Nephron (organoid): ENCODE measurements at regions not wholly inside any gene's neighbourhood (a gene's known extent, or its start where the extent isn't known, plus 50 kb on each side); places are given as distances from the start of the nearest gene placed in this dataset.
A peak's percentile ranks its signal among the peaks of the same experiment; 100 is the strongest.

Experiments
- H3K27ac Mint-ChIP-seq, 3 experiments: 2 replicates each; pipeline ENCODE4 v1.8.0; 2020; ENCODE audit warnings: mixed read lengths in 3 of 3, mild to moderate bottlenecking in 2 of 3, moderate library complexity in 1 of 3
- H3K27me3 Mint-ChIP-seq: 2 replicates; pipeline ENCODE4 v1.8.0; 2021; ENCODE audit warnings: low read depth, mild to moderate bottlenecking, moderate library complexity, mixed read lengths
- H3K36me3 Mint-ChIP-seq: 2 replicates; pipeline ENCODE4 v1.8.0; 2020; ENCODE audit warnings: low read depth, mixed read lengths
- H3K4me1 Mint-ChIP-seq: 2 replicates; pipeline ENCODE4 v1.8.0; 2020; ENCODE audit warnings: mixed read lengths
- H3K4me3 Mint-ChIP-seq, 3 experiments: 2 replicates each; pipeline ENCODE4 v1.8.0; 2020; ENCODE audit warnings: mild to moderate bottlenecking in 3 of 3, mixed read lengths in 3 of 3, moderate library complexity in 2 of 3
- H3K9me3 Mint-ChIP-seq: 2 replicates; pipeline ENCODE4 v1.8.0; 2020; ENCODE audit warnings: mixed read lengths
- CTCF ChIP-seq, 3 experiments: fragments of 200-600 bp; sonication (generic); IDR thresholded peaks; one replicate each; pipeline ENCODE4 v1.5.0; 2021; ENCODE audit warnings: antibody characterized with exemption in 3 of 3; ENCODE audit not compliant: unreplicated experiment in 3 of 3

- peaks cover 50% of the 10 kb centered on the region for H3K4me1 Mint-ChIP-seq
- no peak overlapping the region for H3K4me3 Mint-ChIP-seq
- H3K36me3 Mint-ChIP-seq: peaks cover 3% of the 10 kb centered on the region
- peak overlapping the region in 2 of 3 experiments; percentile 14 to 31 for H3K27ac Mint-ChIP-seq
- TF ChIP-seq CTCF (IDR thresholded peaks at IDR 0.05; ENCODE audit: unreplicated experiment in 3 of 3): no peak
- peaks cover 17% of the 10 kb centered on the region for H3K27me3 Mint-ChIP-seq
- peaks cover 5% of the 10 kb centered on the region for H3K9me3 Mint-ChIP-seq
Measured at GRCh38 chr20:48153523-48153922, 368.2 kb upstream of the SULF2 start.

- Mint-ChIP-seq H3K36me3 (peaks cover 3% of the 10 kb centered on the region), H3K9me3 (peaks cover 5% of the 10 kb centered on the region), H3K27ac (peak overlapping the region in 2 of 3 experiments; percentile 14 to 31), H3K27me3 (peaks cover 17% of the 10 kb centered on the region), H3K4me1 (peaks cover 47% of the 10 kb centered on the region), H3K4me3 (no peak overlapping the region)
- TF ChIP-seq CTCF (IDR thresholded peaks at IDR 0.05; ENCODE audit: unreplicated experiment in 3 of 3): no peak
Measured at GRCh38 chr20:48153103-48153502, 367.8 kb upstream of the SULF2 start.

- Mint-ChIP-seq H3K27me3 (peaks cover 22% of the 10 kb centered on the region), H3K4me1 (peaks cover 49% of the 10 kb centered on the region), H3K36me3 (no peaks in the 10 kb centered on the region), H3K4me3 (no peak overlapping the region), H3K9me3 (peaks cover under 1% of the 10 kb centered on the region), H3K27ac (no peak overlapping the region)
- TF ChIP-seq CTCF (IDR thresholded peaks at IDR 0.05; ENCODE audit: unreplicated experiment in 3 of 3): no peak
Measured at GRCh38 chr20:48150568-48150967, 365.3 kb upstream of the SULF2 start.

- H3K27ac Mint-ChIP-seq: peak overlapping the region in 1 of 3 experiments; percentile 36
- no peak overlapping the region for H3K4me3 Mint-ChIP-seq
- TF ChIP-seq CTCF (IDR thresholded peaks at IDR 0.05; ENCODE audit: unreplicated experiment in 3 of 3): no peak
- H3K9me3 Mint-ChIP-seq: no peaks in the 10 kb centered on the region
- no peaks in the 10 kb centered on the region for H3K36me3 Mint-ChIP-seq
- peaks cover 44% of the 10 kb centered on the region for H3K4me1 Mint-ChIP-seq
- peaks cover 25% of the 10 kb centered on the region for H3K27me3 Mint-ChIP-seq
Measured at GRCh38 chr20:48149902-48150301, 364.6 kb upstream of the SULF2 start.

- peaks cover 36% of the 10 kb centered on the region for H3K4me1 Mint-ChIP-seq
- H3K27me3 Mint-ChIP-seq: peaks cover 30% of the 10 kb centered on the region
- TF ChIP-seq CTCF (IDR thresholded peaks at IDR 0.05; ENCODE audit: unreplicated experiment in 3 of 3): no peak
- H3K27ac Mint-ChIP-seq: peak overlapping the region in 2 of 3 experiments; percentile 6 to 49
- H3K36me3 Mint-ChIP-seq: no peaks in the 10 kb centered on the region
- no peak overlapping the region for H3K4me3 Mint-ChIP-seq
- no peaks in the 10 kb centered on the region for H3K9me3 Mint-ChIP-seq
Measured at GRCh38 chr20:48148916-48149672, 363.8 kb upstream of the SULF2 start.

- Mint-ChIP-seq H3K9me3 (no peaks in the 10 kb centered on the region), H3K27me3 (peaks cover 32% of the 10 kb centered on the region), H3K4me3 (no peak overlapping the region), H3K36me3 (no peaks in the 10 kb centered on the region), H3K4me1 (peaks cover 31% of the 10 kb centered on the region), H3K27ac (no peak overlapping the region)
- no peak for TF ChIP-seq CTCF (IDR thresholded peaks at IDR 0.05; ENCODE audit: unreplicated experiment in 3 of 3)
Measured at GRCh38 chr20:48148020-48148419, 362.7 kb upstream of the SULF2 start.
